ENCODE measurements at regions not wholly inside any gene's neighbourhood (a gene's known extent, or its start where the extent isn't known, plus 50 kb on each side); places are given as distances from the start of the nearest gene placed in this dataset.

GRCh38 chr2:234580686-234581085, 83.8 kb upstream of the ARL4C start:
- Histone ChIP-seq H3K4me3 (no peak overlapping the region), H3K36me3 (no peaks in the 10 kb centered on the region), H3K9me3 (no peaks in the 10 kb centered on the region), H3K4me1 (peaks cover 0 to 4% (median 0%) of the 10 kb centered on the region in 4 donors), H3K27me3 (no peaks in the 10 kb centered on the region), H3K27ac (no peak overlapping the region)
- no peak for DNase-seq (ENCODE audit: low spot score in 2 of 2)
- WGBS, 2 donors: 86 to 94% methylated on average over 5 of the region's 5 CpGs
- TF ChIP-seq EP300 (IDR thresholded peaks at IDR 0.05) (no peak), CTCF (IDR thresholded peaks at IDR 0.05) (no peak), POLR2A (IDR thresholded peaks at IDR 0.05) (no peak)

GRCh38 chr2:234579231-234579962, 82.5 kb upstream of the ARL4C start:
- no peak for DNase-seq (ENCODE audit: low spot score in 2 of 2)
- Histone ChIP-seq H3K27me3 (no peaks in the 10 kb centered on the region), H3K9me3 (no peaks in the 10 kb centered on the region), H3K4me3 (no peak overlapping the region), H3K36me3 (no peaks in the 10 kb centered on the region), H3K4me1 (peaks cover 0 to 4% (median 0%) of the 10 kb centered on the region in 4 donors), H3K27ac (no peak overlapping the region)
- 82 to 83% methylated on average over 8 to 10 of the region's 10 CpGs for WGBS, 2 donors
- TF ChIP-seq POLR2A (IDR thresholded peaks at IDR 0.05): no peak
- no peak for TF ChIP-seq EP300 (IDR thresholded peaks at IDR 0.05)

- 93 to 97% methylated on average over 2 of the region's 2 CpGs for WGBS, 2 donors
- no peak for DNase-seq (ENCODE audit: low spot score in 2 of 2)
- H3K4me1 ChIP-seq: peaks cover 0 to 4% (median 0%) of the 10 kb centered on the region in 4 donors
- no peaks in the 10 kb centered on the region for H3K9me3 ChIP-seq
- no peak overlapping the region for H3K4me3 ChIP-seq
- no peak for TF ChIP-seq EP300 (IDR thresholded peaks at IDR 0.05)
- no peak for TF ChIP-seq POLR2A (IDR thresholded peaks at IDR 0.05)
- TF ChIP-seq CTCF (IDR thresholded peaks at IDR 0.05): no peak
- no peak overlapping the region for H3K27ac ChIP-seq
- H3K36me3 ChIP-seq: no peaks in the 10 kb centered on the region
- no peaks in the 10 kb centered on the region for H3K27me3 ChIP-seq
These were observed 81.5 kb upstream of the ARL4C start for GRCh38 chr2:234578389-234578788.

GRCh38 chr2:234577191-234577590, 80.3 kb upstream of the ARL4C start:
- no peak for DNase-seq (ENCODE audit: low spot score in 2 of 2)
- WGBS, 2 donors: 64 to 65% methylated on average over 5 of the region's 5 CpGs
- H3K4me1 ChIP-seq: peaks cover 0 to 4% (median 0%) of the 10 kb centered on the region in 4 donors
- no peaks in the 10 kb centered on the region for H3K9me3 ChIP-seq
- H3K27me3 ChIP-seq: no peaks in the 10 kb centered on the region
- no peaks in the 10 kb centered on the region for H3K36me3 ChIP-seq
- H3K27ac ChIP-seq: no peak overlapping the region
- H3K4me3 ChIP-seq: no peak overlapping the region
- TF ChIP-seq EP300 (IDR thresholded peaks at IDR 0.05) (no peak), CTCF (IDR thresholded peaks at IDR 0.05) (no peak), POLR2A (IDR thresholded peaks at IDR 0.05) (no peak)

- no peaks in the 10 kb centered on the region for H3K9me3 ChIP-seq
- no peak for DNase-seq (ENCODE audit: low spot score in 2 of 2)
- H3K36me3 ChIP-seq: no peaks in the 10 kb centered on the region
- WGBS, 2 donors: 73 to 81% methylated on average over 9 of the region's 9 CpGs
- H3K27ac ChIP-seq: no peak overlapping the region
- no peak overlapping the region for H3K4me3 ChIP-seq
- TF ChIP-seq CTCF (IDR thresholded peaks at IDR 0.05): no peak
- TF ChIP-seq EP300 (IDR thresholded peaks at IDR 0.05): no peak
- no peak for TF ChIP-seq POLR2A (IDR thresholded peaks at IDR 0.05)
- H3K4me1 ChIP-seq: no peaks in the 10 kb centered on the region
- H3K27me3 ChIP-seq: no peaks in the 10 kb centered on the region
These were observed 74.9 kb upstream of the ARL4C start for GRCh38 chr2:234571620-234572407.

All from tibial nerve (tissue), 4 donors.